HG02623 (cell line): ENCODE measurements at regions not wholly inside any gene's neighbourhood (a gene's known extent, or its start where the extent isn't known, plus 50 kb on each side); places are given as distances from the start of the nearest gene placed in this dataset.

ENCODE experiments used
- ATAC-seq: cut with Tn5 transposase; IDR thresholded peaks from one replicate; pipeline ENCODE4 v1.9.1; 2021; ENCODE audit warnings: moderate library complexity; ENCODE audit not compliant: unreplicated experiment

- no peak for ATAC-seq
Observed at GRCh38 chr15:53307952-53308624, 451.4 kb downstream of the WDR72 start.

- no peak for ATAC-seq
Observed at GRCh38 chr15:53305554-53305953, 453.9 kb downstream of the WDR72 start.

- ATAC-seq: no peak
Observed at GRCh38 chr15:53305101-53305500, 454.4 kb downstream of the WDR72 start.

- ATAC-seq: no peak
Observed at GRCh38 chr15:53297828-53298227, 461.6 kb downstream of the WDR72 start.

- ATAC-seq: no peak
Observed at GRCh38 chr15:53296603-53297002, 462.9 kb downstream of the WDR72 start.

GRCh38 chr15:53295574-53295973, 463.9 kb downstream of the WDR72 start:
- ATAC-seq: no peak

- ATAC-seq: no peak
Observed at GRCh38 chr15:53288542-53288941, 470.9 kb downstream of the WDR72 start.

- ATAC-seq: no peak
Observed at GRCh38 chr15:53274630-53275029, 484.5 kb upstream of the ONECUT1 start.

GRCh38 chr15:53272116-53272515, 482.0 kb upstream of the ONECUT1 start:
- ATAC-seq: no peak

GRCh38 chr15:53266176-53266575, 476.0 kb upstream of the ONECUT1 start:
- ATAC-seq: no peak

GRCh38 chr15:53260647-53261046, 470.5 kb upstream of the ONECUT1 start:
- ATAC-seq: no peak

- ATAC-seq: no peak
Observed at GRCh38 chr15:53256457-53256856, 466.3 kb upstream of the ONECUT1 start.

GRCh38 chr15:53256043-53256442, 465.9 kb upstream of the ONECUT1 start:
- ATAC-seq: no peak

GRCh38 chr15:53251996-53252395, 461.9 kb upstream of the ONECUT1 start:
- ATAC-seq: no peak

- no peak for ATAC-seq
Observed at GRCh38 chr15:53251523-53251922, 461.4 kb upstream of the ONECUT1 start.

- ATAC-seq: no peak
Observed at GRCh38 chr15:53247041-53247708, 457.0 kb upstream of the ONECUT1 start.

GRCh38 chr15:53246404-53246803, 456.3 kb upstream of the ONECUT1 start:
- no peak for ATAC-seq

- no peak for ATAC-seq
Observed at GRCh38 chr15:53233801-53234200, 443.7 kb upstream of the ONECUT1 start.

- ATAC-seq: no peak
Observed at GRCh38 chr15:53230473-53230872, 440.3 kb upstream of the ONECUT1 start.

- ATAC-seq: no peak
Observed at GRCh38 chr15:53226559-53226958, 436.4 kb upstream of the ONECUT1 start.

GRCh38 chr15:53225781-53226180, 435.6 kb upstream of the ONECUT1 start:
- no peak for ATAC-seq

- no peak for ATAC-seq
Observed at GRCh38 chr15:53224371-53224770, 434.2 kb upstream of the ONECUT1 start.

- no peak for ATAC-seq
Observed at GRCh38 chr15:53223815-53224214, 433.7 kb upstream of the ONECUT1 start.
